Fibroblast of skin of right quadriceps (primary cell): ENCODE measurements at regions not wholly inside any gene's neighbourhood (a gene's known extent, or its start where the extent isn't known, plus 50 kb on each side); places are given as distances from the start of the nearest gene placed in this dataset.
A peak's percentile ranks its signal among the peaks of the same experiment; 100 is the strongest.
"Not testable (repeated sequence)": the region's sequence is repeated elsewhere in the genome, so short reads cannot be mapped to it uniquely, and the experiment has no call there.

Experiments
- DNase-seq: peaks from one replicate; pipeline ENCODE4 v3.0.0-alpha.2; 2013

DNA sequence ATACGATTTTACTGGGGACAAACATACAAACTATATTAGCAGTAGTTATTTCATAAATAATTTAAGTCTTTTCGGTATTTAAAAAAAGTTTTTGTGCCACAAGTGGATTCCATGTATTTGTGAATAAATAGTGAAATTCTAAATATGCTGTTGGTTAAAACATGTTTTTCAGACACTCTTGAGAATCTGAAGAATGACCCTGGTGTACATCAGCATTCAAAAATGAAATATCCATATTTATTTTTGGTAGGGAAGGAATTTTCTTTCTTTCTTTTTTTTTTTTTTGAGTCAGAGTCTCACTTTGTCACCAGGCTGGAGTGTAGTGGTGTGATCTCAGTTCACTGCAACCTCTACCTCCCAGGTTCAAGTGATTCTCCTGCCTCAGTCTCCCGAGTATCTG is 136.1 kb upstream of the CDK6 start:
- DNase-seq: no peak

DNA sequence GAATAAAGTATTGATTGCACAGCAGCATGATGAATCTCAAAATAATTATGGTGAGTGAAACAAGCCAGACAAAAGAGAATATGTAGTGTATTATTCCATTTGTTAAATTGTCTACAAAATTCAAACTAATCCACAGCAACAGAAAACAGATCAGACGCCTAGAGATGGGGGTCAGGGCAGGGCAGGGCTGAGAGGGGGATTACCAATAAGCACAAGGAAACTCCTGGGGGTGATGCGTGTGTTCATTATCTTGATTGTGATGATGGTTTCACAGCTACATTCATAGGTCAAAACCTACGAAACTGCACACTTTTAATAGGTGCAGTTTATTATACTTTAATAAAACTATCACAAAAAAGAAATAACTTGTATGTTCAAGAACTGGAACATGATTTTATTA is 132.7 kb upstream of the CDK6 start:
- no peak for DNase-seq

GRCh38 chr7:92968502-92968901 is 132.1 kb upstream of the CDK6 start:
- DNase-seq: no peak

DNA sequence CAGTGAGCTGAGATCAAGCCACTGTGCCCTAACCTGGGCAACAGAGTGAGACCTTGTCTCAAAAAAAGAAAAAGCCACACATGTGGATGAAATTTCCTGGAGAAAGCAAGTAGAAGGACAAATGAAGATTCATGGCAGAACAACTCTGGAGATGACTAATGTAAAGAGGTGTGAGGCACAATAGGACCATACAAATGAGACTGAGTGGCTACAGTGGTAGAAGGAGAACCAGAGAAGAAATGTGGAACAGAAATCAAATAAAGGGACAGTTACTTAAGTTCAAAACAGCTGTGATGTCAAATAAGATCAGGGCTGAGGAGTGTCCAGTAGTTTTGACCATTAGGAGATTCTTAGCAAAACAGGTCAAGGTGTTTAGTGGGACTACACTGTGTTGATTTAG is 130.9 kb upstream of the CDK6 start:
- DNase-seq: no peak

- DNase-seq: no peak
These were observed 127.8 kb upstream of the CDK6 start for GRCh38 chr7:92964141-92964540.

GRCh38 chr7:92963566-92963965 is 127.2 kb upstream of the CDK6 start:
- no peak for DNase-seq

DNA sequence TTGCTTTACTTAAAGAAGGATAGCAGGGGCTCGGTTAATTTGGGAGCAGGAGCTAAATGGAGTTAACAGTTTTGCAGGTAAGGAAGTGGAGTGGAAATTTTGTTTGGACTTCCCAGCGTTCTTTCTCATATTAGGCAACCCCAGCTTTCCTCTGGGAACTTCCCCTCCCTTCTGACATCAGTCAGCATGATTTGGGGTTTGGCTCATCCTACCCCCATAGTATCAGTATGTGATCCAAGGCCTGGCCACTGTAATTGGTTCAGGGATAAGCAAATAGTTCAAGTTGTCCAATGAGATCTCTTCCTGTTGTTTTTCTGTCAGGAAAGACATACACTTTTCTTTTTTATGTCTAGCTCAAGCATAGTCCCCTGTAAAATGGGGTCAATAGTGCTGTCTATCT is 125.6 kb upstream of the CDK6 start:
- no peak for DNase-seq

- DNase-seq: no peak
These were observed 120.2 kb upstream of the CDK6 start for GRCh38 chr7:92956575-92956974.

DNA sequence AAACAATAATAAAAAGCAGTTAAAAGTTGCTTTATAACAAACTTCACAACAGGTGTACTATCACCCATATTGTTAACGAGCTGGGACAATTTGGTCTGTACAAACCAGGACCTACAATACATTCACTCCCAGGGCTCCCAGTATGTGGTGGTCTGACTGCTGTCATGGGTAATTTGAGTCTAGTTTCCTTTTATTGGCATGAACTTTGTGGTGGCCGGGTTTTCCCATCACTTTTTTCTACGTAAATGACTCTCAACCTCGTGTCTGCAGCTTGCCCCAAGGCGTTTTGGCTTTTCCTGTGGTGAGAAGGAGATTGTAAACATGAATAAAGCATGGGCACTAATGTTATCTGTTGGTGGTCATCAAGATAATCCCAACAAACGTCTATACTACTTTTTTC is 118.7 kb upstream of the CDK6 start:
- no peak for DNase-seq

- no peak for DNase-seq
These were observed 117.3 kb upstream of the CDK6 start for GRCh38 chr7:92953657-92954056.

DNA sequence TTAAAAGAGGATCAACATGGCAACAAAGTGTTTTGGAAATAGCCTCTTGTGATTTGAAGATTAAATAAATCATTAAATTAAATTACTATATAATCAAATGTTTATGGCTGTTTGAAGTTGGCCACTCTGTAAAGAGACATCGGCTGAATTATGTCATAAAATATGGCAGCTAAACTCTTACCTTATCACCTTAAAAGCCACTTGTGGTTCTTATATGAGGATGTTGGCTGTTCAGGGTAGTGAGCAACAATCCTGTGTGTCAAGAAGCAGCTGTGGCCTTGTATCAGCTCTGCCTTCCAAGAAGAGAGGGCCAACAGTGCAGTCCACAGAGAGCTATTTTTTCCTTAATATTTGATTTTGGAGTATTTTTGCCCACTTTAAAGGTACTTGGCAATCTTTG is 113.4 kb upstream of the CDK6 start:
- DNase-seq: no peak

- DNase-seq: no peak
These were observed 109.5 kb upstream of the CDK6 start for GRCh38 chr7:92945840-92946239.

DNA sequence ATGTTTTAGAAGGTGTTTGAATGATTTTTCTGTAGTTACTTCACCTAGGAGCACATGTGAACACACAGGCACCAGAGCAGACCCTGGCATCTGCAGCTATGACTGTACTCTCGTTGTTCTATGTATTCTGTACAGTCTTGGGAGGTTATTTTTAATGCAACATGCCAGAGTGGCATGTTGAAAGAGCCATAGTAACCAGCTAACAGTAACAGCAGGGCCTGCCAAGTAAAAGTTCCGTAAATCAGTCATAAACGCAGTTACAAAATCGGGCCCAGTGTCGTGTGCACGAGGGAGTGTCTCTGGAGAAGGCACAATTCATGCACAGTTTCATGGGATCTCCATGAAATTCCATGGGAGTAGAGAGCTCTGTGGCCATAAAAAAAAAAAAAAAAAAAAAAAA is 108.3 kb upstream of the CDK6 start:
- peak; percentile 4 for DNase-seq

DNA sequence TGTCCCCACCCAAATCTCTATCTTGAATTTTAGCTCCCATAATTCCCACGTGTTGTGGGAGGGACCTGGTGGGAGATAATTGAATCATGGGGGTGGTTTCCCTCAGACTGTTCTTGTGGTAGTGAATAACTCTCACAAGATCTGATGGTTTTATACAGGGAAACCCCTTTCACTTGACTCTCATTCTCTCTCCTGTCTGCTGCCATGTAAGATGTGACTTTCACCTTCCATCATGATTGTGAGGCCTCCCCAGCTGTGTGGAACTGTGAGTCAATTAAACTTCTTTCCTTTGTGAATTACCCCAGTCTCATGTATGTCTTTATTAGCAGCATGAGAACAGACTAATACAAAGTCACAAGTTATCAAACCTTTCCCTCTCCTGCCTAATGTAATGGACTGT is 106.3 kb upstream of the CDK6 start:
- DNase-seq: not testable (repeated sequence)

- no peak for DNase-seq
These were observed 103.4 kb upstream of the CDK6 start for GRCh38 chr7:92939666-92940360.

DNA sequence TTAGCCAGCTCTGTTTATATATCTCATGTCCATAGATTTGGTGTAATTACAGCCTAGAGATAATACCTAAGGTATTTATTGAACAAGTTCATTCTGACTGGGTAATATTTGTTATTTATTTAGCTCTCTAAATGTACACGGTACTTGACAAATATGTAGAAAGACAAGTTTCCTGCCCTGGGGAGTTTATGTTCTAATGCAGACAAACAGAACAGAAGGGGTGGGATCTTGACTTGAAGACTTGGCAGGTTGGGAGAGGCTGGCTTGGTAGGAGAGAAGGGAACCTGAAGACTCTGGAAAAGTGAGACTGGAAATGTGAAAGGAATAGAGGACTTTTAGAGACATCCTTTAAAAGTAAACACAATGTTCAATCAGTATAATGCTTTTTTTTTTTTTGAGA is 97.7 kb upstream of the CDK6 start:
- DNase-seq: no peak

GRCh38 chr7:92932450-92932849 is 96.1 kb upstream of the CDK6 start:
- DNase-seq: no peak

DNA sequence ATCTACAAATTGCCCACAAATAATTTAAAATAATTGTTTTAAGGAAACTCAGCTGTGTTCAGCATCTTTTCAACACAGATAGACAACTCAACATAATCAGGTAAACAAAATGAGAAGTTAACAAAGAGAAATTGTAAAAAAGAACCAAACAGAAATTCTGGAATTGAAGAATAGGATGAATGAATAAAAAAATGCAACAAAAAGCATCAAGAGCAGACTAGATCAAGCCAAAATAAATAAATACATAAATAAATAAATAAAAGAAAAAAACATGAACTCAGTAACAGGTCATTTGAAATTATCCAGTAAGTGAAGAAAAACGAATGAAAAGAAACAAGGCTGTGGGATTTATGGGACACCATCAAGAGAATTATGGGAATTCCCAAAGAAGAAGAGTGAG is 94.0 kb upstream of the CDK6 start:
- no peak for DNase-seq

DNA sequence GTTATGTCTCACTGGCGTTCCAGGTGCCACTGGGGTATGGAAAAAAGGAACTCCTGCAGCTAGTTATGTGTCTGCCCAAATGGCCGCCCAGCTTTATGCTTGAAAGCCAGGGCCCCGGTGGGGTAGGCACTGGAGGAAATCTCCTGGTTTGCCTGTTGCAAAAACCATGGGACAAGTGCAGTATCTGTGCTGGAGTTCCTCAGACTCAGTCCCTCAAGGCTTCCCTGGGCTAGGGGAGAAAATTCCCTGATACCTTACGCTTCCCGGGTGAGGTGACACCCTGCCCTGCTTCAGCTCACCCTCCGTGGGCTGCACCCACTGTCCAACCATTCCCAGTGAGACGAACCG is 90.3 kb upstream of the CDK6 start:
- DNase-seq: no peak

- DNase-seq: no peak
These were observed 89.7 kb upstream of the CDK6 start for GRCh38 chr7:92925876-92926696.

DNA sequence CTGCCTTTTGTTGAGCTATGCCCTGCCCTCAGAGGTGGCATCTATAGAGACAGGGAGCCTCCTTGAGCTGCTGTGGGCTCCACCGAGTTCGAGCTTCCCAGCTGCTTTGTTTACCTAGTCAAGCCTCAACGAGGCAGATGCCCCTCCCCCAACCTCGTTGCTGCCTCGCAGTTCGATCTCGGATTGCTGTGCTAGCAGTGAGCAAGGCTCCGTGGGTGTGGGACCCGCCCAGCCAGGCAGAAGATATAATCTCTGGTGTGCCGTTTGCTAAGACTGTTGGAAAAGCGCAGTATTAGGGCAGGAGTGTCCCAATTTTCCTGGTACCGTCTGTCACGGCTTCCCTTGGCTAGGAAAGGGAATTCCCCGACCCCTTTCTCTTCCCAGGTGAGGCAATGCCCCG is 88.4 kb upstream of the CDK6 start:
- no peak for DNase-seq

GRCh38 chr7:92917230-92917629 is 80.9 kb upstream of the CDK6 start:
- no peak for DNase-seq

DNA sequence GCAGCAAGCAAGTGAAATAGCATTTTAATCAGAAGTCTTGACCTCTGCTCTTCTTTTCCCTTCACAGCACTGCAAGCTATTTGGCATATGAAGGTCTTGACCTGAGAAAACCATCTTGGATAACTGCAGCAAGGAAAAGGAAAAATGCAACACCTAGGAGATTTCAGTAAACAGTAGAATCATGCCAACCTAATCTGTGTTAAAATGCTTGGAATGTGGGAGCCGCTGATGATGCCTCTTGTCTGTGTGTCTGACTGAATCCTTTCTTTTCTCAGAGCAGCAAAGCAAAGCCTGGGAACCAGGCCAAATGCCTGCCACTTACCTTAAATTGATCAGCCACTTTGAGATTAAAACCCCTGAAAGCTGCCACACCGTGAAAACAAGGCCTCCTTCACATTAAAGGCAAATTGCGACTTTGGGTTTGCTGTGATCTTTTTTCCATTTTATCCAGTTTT is 80.4 kb upstream of the CDK6 start:
- DNase-seq: peak; percentile 69

DNA sequence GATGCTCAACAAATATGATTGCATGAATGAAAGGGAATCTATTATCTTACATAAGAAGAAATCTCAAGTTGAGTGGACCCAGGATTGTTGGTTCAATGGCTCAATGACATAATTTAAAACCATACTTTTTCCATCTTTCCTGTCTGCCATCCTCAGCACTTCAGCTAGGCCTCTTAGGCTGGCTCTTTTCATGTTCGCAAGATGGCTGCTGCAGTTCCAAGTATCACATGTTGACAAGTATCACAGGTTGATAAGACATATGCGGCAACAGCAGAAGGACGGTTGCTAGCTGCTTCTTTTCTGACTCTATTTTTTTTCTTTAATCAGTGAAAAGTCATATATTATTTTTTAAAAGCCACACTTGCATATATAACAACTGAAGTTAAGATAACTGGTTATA is 79.0 kb upstream of the CDK6 start:
- DNase-seq: no peak

DNA sequence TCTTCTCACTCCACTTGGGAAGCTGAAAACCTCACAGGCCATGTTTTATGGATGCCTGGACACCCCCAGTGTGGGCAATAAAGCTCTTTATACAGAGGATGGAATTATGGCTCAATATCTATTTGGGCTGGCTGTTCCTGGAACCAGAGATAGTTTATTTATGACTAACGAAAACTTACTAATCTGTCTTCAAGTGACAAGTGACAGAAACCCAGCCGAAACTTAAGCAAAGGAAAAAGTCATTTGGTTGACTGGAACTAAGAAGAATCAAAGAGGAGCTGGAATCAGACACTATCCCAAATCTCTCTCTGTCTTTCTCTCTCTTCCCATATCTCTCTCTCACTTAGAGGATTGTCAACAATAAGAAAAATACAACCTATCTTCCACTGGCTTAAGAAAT is 78.3 kb upstream of the CDK6 start:
- DNase-seq: no peak
